ENCODE measurements at regions not wholly inside any gene's neighbourhood (a gene's known extent, or its start where the extent isn't known, plus 50 kb on each side); places are given as distances from the start of the nearest gene placed in this dataset.

GRCh38 chr5:106862450-106863193 lies 808.1 kb downstream of the EFNA5 start:
- intact Hi-C loops (cut with DNase I; ENCODE audit: low total_unique reads), result no loop called here
- no peak overlapping the region for H3K4me3 ChIP-seq
- DNase-seq, result no peak
- H3K4me1 ChIP-seq, result peaks cover 0 to 13% (median 2%) of the 10 kb centered on the region in 4 donors
- no peak overlapping the region for H3K27ac ChIP-seq
- H3K36me3 ChIP-seq, result no peaks in the 10 kb centered on the region
- H3K9me3 ChIP-seq, result no peaks in the 10 kb centered on the region
- TF ChIP-seq CTCF (IDR thresholded peaks at IDR 0.05), result no peak
- no peaks in the 10 kb centered on the region for H3K27me3 ChIP-seq

- peaks cover 0 to 13% (median 2%) of the 10 kb centered on the region in 4 donors for H3K4me1 ChIP-seq
- no peaks in the 10 kb centered on the region for H3K27me3 ChIP-seq
- H3K36me3 ChIP-seq, result no peaks in the 10 kb centered on the region
- no peaks in the 10 kb centered on the region for H3K9me3 ChIP-seq
- H3K27ac ChIP-seq, result no peak overlapping the region
- intact Hi-C loops (cut with DNase I; ENCODE audit: low total_unique reads), result no loop called here
- no peak overlapping the region for H3K4me3 ChIP-seq
- no peak for TF ChIP-seq CTCF (IDR thresholded peaks at IDR 0.05)
- no peak for DNase-seq
Observed at GRCh38 chr5:106860398-106861044, 810.2 kb downstream of the EFNA5 start.

GRCh38 chr5:106858616-106859015 lies 812.1 kb downstream of the EFNA5 start:
- Histone ChIP-seq H3K27me3 (no peaks in the 10 kb centered on the region), H3K36me3 (no peaks in the 10 kb centered on the region), H3K27ac (no peak overlapping the region), H3K9me3 (no peaks in the 10 kb centered on the region), H3K4me3 (no peak overlapping the region), H3K4me1 (peaks cover 0 to 13% (median 2%) of the 10 kb centered on the region in 4 donors)
- no peak for DNase-seq
- no peak for TF ChIP-seq CTCF (IDR thresholded peaks at IDR 0.05)
- intact Hi-C loops (cut with DNase I; ENCODE audit: low total_unique reads), result no loop called here

GRCh38 chr5:106854922-106855321 lies 815.8 kb downstream of the EFNA5 start:
- H3K36me3 ChIP-seq, result no peaks in the 10 kb centered on the region
- DNase-seq, result no peak
- no peak overlapping the region for H3K4me3 ChIP-seq
- no peak for TF ChIP-seq CTCF (IDR thresholded peaks at IDR 0.05)
- no peak overlapping the region for H3K27ac ChIP-seq
- no peaks in the 10 kb centered on the region for H3K9me3 ChIP-seq
- intact Hi-C loops (cut with DNase I; ENCODE audit: low total_unique reads), result no loop called here
- H3K27me3 ChIP-seq, result no peaks in the 10 kb centered on the region
- no peaks in the 10 kb centered on the region for H3K4me1 ChIP-seq

- H3K9me3 ChIP-seq, result no peaks in the 10 kb centered on the region
- no peaks in the 10 kb centered on the region for H3K4me1 ChIP-seq
- H3K27ac ChIP-seq, result no peak overlapping the region
- DNase-seq, result no peak
- H3K27me3 ChIP-seq, result no peaks in the 10 kb centered on the region
- TF ChIP-seq CTCF (IDR thresholded peaks at IDR 0.05), result no peak
- intact Hi-C loops (cut with DNase I; ENCODE audit: low total_unique reads), result no loop called here
- no peak overlapping the region for H3K4me3 ChIP-seq
- H3K36me3 ChIP-seq, result no peaks in the 10 kb centered on the region
Observed at GRCh38 chr5:106854105-106854687, 816.5 kb downstream of the EFNA5 start.
